IMR-90 (cell line): ENCODE measurements at regions not wholly inside any gene's neighbourhood (a gene's known extent, or its start where the extent isn't known, plus 50 kb on each side); places are given as distances from the start of the nearest gene placed in this dataset.

ENCODE experiments used
- ATAC-seq: fragments of 200-7000 bp; cut with Tn5 transposase; 2 replicates; pipeline ENCODE4 v1.9.1; 2020; ENCODE audit warnings: low read depth, mild to moderate bottlenecking, moderate library complexity
- BruUV-seq: library from RNA; stranded (reverse); fragments of 400-500 nt; replicated peaks from 2 replicates; lab custom pipeline; 2021; lab: Mats Ljungman, UMichigan
- CTCF ChIA-PET: fragments of 300-600 bp; formaldehyde crosslinking; extraction: SDS; loops from one replicate; lab custom pipeline; 2021; ENCODE audit warnings: antibody characterized with exemption; lab: Yijun Ruan, JAX
- POLR2A ChIA-PET: fragments of 300-600 bp; sonication (Branson Sonifier 250); formaldehyde crosslinking; loops from one replicate; lab custom pipeline; 2022; ENCODE audit warnings: antibody characterized with exemption; ENCODE audit not compliant: unreplicated experiment; lab: Charles Lee
- DNase-seq: peaks from one replicate; pipeline ENCODE4 v3.0.0; 2013
- H2AFZ ChIP-seq: replicated peaks from 2 replicates; pipeline ENCODE3; 2013; ENCODE audit warnings: low read length, mild to moderate bottlenecking; ENCODE audit not compliant: poor library complexity
- H2AK5ac ChIP-seq: 2 replicates; pipeline ENCODE4 v1.6.1; 2013; ENCODE audit warnings: low read depth, low read length, inconsistent platforms
- H2AK9ac ChIP-seq: replicated peaks from 2 replicates; pipeline ENCODE3; 2013; ENCODE audit warnings: mild to moderate bottlenecking, low read depth, low read length, moderate library complexity; ENCODE audit not compliant: poor library complexity
- H2BK120ac ChIP-seq: 2 replicates; pipeline ENCODE4 v1.6.1; 2013; ENCODE audit warnings: low read depth, low read length, inconsistent platforms
- H2BK15ac ChIP-seq: 3 replicates; pipeline ENCODE4 v1.6.1; 2013; ENCODE audit warnings: low read depth, low read length, inconsistent platforms
- H2BK20ac ChIP-seq: 2 replicates; pipeline ENCODE4 v1.6.1; 2013; ENCODE audit warnings: low read depth, mild to moderate bottlenecking, inconsistent platforms, low read length, moderate library complexity
- H2BK5ac ChIP-seq: 2 replicates; pipeline ENCODE4 v1.6.1; 2013; ENCODE audit warnings: mild to moderate bottlenecking, low read depth, low read length, inconsistent platforms; ENCODE audit not compliant: poor library complexity, severe bottlenecking
- H3K14ac ChIP-seq: replicated peaks from 2 replicates; pipeline ENCODE4 v1.6.1; 2013; ENCODE audit warnings: low read depth, low read length, inconsistent platforms
- H3K18ac ChIP-seq: 2 replicates; pipeline ENCODE4 v1.6.1; 2013; ENCODE audit warnings: low read depth, low read length, control low read depth
- H3K23ac ChIP-seq: 2 replicates; pipeline ENCODE4 v1.6.1; 2013; ENCODE audit warnings: low read depth, low read length, inconsistent platforms
- H3K27ac ChIP-seq: 2 replicates; pipeline ENCODE4 v1.5.1; 2013; ENCODE audit warnings: mild to moderate bottlenecking, control low read depth, low read length; ENCODE audit not compliant: insufficient read depth
- H3K27me3 ChIP-seq: 2 replicates; pipeline ENCODE4 v1.6.1; 2013; ENCODE audit warnings: low read length; ENCODE audit not compliant: control insufficient read depth, insufficient read depth
- H3K36me3 ChIP-seq: 2 replicates; pipeline ENCODE4 v1.6.1; 2013; ENCODE audit warnings: low read length, mixed read lengths; ENCODE audit not compliant: control insufficient read depth, insufficient read depth
- H3K4ac ChIP-seq: 2 replicates; pipeline ENCODE4 v1.6.1; 2013; ENCODE audit warnings: low read depth, low read length, inconsistent platforms
- H3K4me1 ChIP-seq: 2 replicates; pipeline ENCODE4 v1.6.1; 2013; ENCODE audit warnings: low read length, mixed read lengths; ENCODE audit not compliant: control insufficient read depth, insufficient read depth
- H3K4me2 ChIP-seq: 2 replicates; pipeline ENCODE4 v1.6.1; 2013; ENCODE audit warnings: low read depth, mild to moderate bottlenecking, control low read depth, low read length, moderate library complexity
- H3K4me3 ChIP-seq: 2 replicates; pipeline ENCODE4 v1.5.1; 2013; ENCODE audit warnings: low read depth, mild to moderate bottlenecking, control low read depth, low read length, moderate library complexity; ENCODE audit not compliant: insufficient read depth
- H3K56ac ChIP-seq: 2 replicates; pipeline ENCODE4 v1.6.1; 2013; ENCODE audit warnings: low read length, inconsistent platforms; ENCODE audit not compliant: insufficient read depth; ENCODE audit errors: extremely low read depth
- H3K79me1 ChIP-seq, 2 experiments: 2 replicates each; pipeline ENCODE4 v1.6.1; 2013; ENCODE audit warnings: low read length in 2 of 2, inconsistent platforms in 1 of 2, low read depth in 1 of 2
- H3K9ac ChIP-seq: 2 replicates; pipeline ENCODE4 v1.6.1; 2013; ENCODE audit warnings: low read depth, low read length, control low read depth
- H3K9me1 ChIP-seq: 2 replicates; pipeline ENCODE4 v1.6.1; 2013; ENCODE audit warnings: low read length, inconsistent platforms; ENCODE audit not compliant: insufficient read depth
- H3K9me3 ChIP-seq: 2 replicates; pipeline ENCODE4 v1.6.1; 2013; ENCODE audit warnings: low read length; ENCODE audit not compliant: control insufficient read depth, insufficient read depth
- H4K20me1 ChIP-seq: 2 replicates; pipeline ENCODE4 v1.6.1; 2013; ENCODE audit warnings: low read length, inconsistent platforms; ENCODE audit not compliant: insufficient read depth
- H4K5ac ChIP-seq: 2 replicates; pipeline ENCODE4 v1.6.1; 2013; ENCODE audit warnings: mild to moderate bottlenecking, low read depth, low read length, control low read depth
- H4K8ac ChIP-seq, 2 experiments: 2 replicates each; pipeline ENCODE4 v1.6.1; 2013; ENCODE audit warnings: low read depth in 2 of 2, low read length in 2 of 2, control low read depth in 1 of 2, inconsistent platforms in 1 of 2
- H4K91ac ChIP-seq: 2 replicates; pipeline ENCODE4 v1.6.1; 2013; ENCODE audit warnings: low read depth, low read length, inconsistent platforms; ENCODE audit not compliant: insufficient read depth
- BHLHE40 ChIP-seq: fragments of 150-350 bp; IDR thresholded peaks from 2 replicates; pipeline ENCODE4 v1.6.1; 2016; ENCODE audit warnings: mild to moderate bottlenecking, low read depth, low read length
- CEBPB ChIP-seq: IDR thresholded peaks from 2 replicates; pipeline ENCODE4 v1.6.1; 2012; ENCODE audit warnings: low read depth, low read length, improper control_type of control experiment
- MAFK ChIP-seq: IDR thresholded peaks from 2 replicates; pipeline ENCODE4 v1.6.1; 2012; ENCODE audit warnings: low read depth, low read length, improper control_type of control experiment
- MXI1 ChIP-seq: IDR thresholded peaks from 2 replicates; pipeline ENCODE4 v1.6.1; 2012; ENCODE audit warnings: low read depth, mild to moderate bottlenecking, low read length, moderate library complexity, borderline replicate concordance
- RFX5 ChIP-seq: IDR thresholded peaks from 2 replicates; pipeline ENCODE4 v1.8.0; 2012; ENCODE audit warnings: low read depth, mild to moderate bottlenecking, low read length, moderate library complexity
- SMC3 ChIP-seq: fragments of 150-350 bp; IDR thresholded peaks from 2 replicates; pipeline ENCODE4 v1.6.1; 2016; ENCODE audit warnings: low read depth, mild to moderate bottlenecking, antibody characterized with exemption, low read length, moderate library complexity
- WGBS, 2 experiments: methylation state at CpG; one replicate each; pipeline versions ENCODE4 v1.1.5 to v1.1.7; 2013; ENCODE audit warnings: missing lambda C conversion rate in 2 of 2; ENCODE audit not compliant: insufficient read length in 1 of 2; ENCODE audit errors: extremely low coverage in 2 of 2; 5-methylcytosine and 5-hydroxymethylcytosine counted together
- dilution Hi-C: fragments of 300-500 bp; cut with HindIII; formaldehyde crosslinking; loops from one replicate; pipeline ENCODE4 v1.14.3; 2018; ENCODE audit warnings: low sequenced_read_pairs; ENCODE audit not compliant: unreplicated experiment
- in situ Hi-C: fragments of 300-500 bp; cut with MboI; formaldehyde crosslinking; loops from 3 replicates; pipeline ENCODE4 v1.14.3; 2019; ENCODE audit warnings: low sequenced_read_pairs, inconsistent platforms, mixed read lengths
- intact Hi-C: fragments of 100-400 bp; cut with micrococcal nuclease; formaldehyde crosslinking; loops from 2 replicates; pipeline ENCODE4 v1.10.0; 2022

- no peak overlapping the region for H4K91ac ChIP-seq
- no peaks in the 10 kb centered on the region for H3K79me1 ChIP-seq
- H3K4me2 ChIP-seq, result no peak overlapping the region
- no peaks in the 10 kb centered on the region for H3K9me1 ChIP-seq
- DNase-seq (no peak), ATAC-seq (no peak)
- peaks cover 8% of the 10 kb centered on the region for H3K27me3 ChIP-seq
- no peak overlapping the region for H2BK120ac ChIP-seq
- no peak overlapping the region for H3K4me3 ChIP-seq
- no peaks in the 10 kb centered on the region for H3K36me3 ChIP-seq
- ChIA-PET POLR2A (no interaction called here), CTCF (no interaction called here)
- H3K23ac ChIP-seq, result no peak overlapping the region
- H2BK15ac ChIP-seq, result no peak overlapping the region
- no peak overlapping the region for H3K9ac ChIP-seq
- WGBS, 2 experiments, result 0% methylated on average over 1 of the region's 5 CpGs; no CpG with 5 or more reads in 1 of the 2 experiments
- no peaks in the 10 kb centered on the region for H3K4me1 ChIP-seq
- dilution Hi-C loops, result no loop called here
- H2BK5ac ChIP-seq, result no peak overlapping the region
- in situ Hi-C loops, result no loop called here
- intact Hi-C loops, result no loop called here
- H3K18ac ChIP-seq, result no peak overlapping the region
- no peak overlapping the region for H4K8ac ChIP-seq
- TF ChIP-seq BHLHE40 (no peak), MXI1 (no peak), CEBPB (no peak), RFX5 (no peak), MAFK (no peak), SMC3 (no peak)
- H4K5ac ChIP-seq, result no peak overlapping the region
- no peaks in the 10 kb centered on the region for H3K9me3 ChIP-seq
- H3K56ac ChIP-seq, result no peak overlapping the region
- BruUV-seq, result no TSS peak
- no peak overlapping the region for H3K4ac ChIP-seq
- H2AK9ac ChIP-seq, result no peak overlapping the region
- no peak overlapping the region for H2AK5ac ChIP-seq
- no peaks in the 10 kb centered on the region for H4K20me1 ChIP-seq
- no peak overlapping the region for H2AFZ ChIP-seq
- H3K27ac ChIP-seq, result no peak overlapping the region
- no peak overlapping the region for H2BK20ac ChIP-seq
- H3K14ac ChIP-seq, result no peak overlapping the region
Observed at GRCh38 chr2:44825702-44826101, 115.8 kb upstream of the SIX3 start.
